ENCODE measurements at regions not wholly inside any gene's neighbourhood (a gene's known extent, or its start where the extent isn't known, plus 50 kb on each side); places are given as distances from the start of the nearest gene placed in this dataset.

GRCh38 chr9:108423433-108423832 is 432.4 kb downstream of the ACTL7B start:
- Mint-ChIP-seq H3K27me3 (ENCODE audit: insufficient read depth, unreplicated experiment) (no peaks in the 10 kb centered on the region), H3K4me1 (ENCODE audit: insufficient read depth, unreplicated experiment) (no peaks in the 10 kb centered on the region), H3K36me3 (ENCODE audit: insufficient read depth, unreplicated experiment) (no peaks in the 10 kb centered on the region), H3K4me3 (ENCODE audit: unreplicated experiment) (no peak overlapping the region), H3K9me3 (ENCODE audit: unreplicated experiment) (peaks cover 11% of the 10 kb centered on the region), H3K27ac (ENCODE audit: low read depth, unreplicated experiment) (no peak overlapping the region)
- no peak for TF ChIP-seq CTCF (IDR thresholded peaks at IDR 0.05; ENCODE audit: unreplicated experiment)
- intact Hi-C loops (cut with micrococcal nuclease) = no loop called here
- POLR2A ChIA-PET = interaction anchor here (0.5 to 1.0 kb wide), 2 partner anchors 10 to 22 kb away, joined by 3 to 4 read pairs; no protein-coding TSS in a partner anchor
- CTCF ChIA-PET = interaction anchor here (0.5 kb wide), 1 partner anchor 143 kb away, joined by 3 read pairs; no protein-coding TSS in a partner anchor
- BruUV-seq (replicated peaks) = no TSS peak
- DNase-seq (ENCODE audit: unreplicated experiment) = no peak

- no TSS peak for BruUV-seq (replicated peaks)
- CTCF ChIA-PET = interaction anchor here (11.0 kb wide), 1 partner anchor 144 kb away, joined by 123 read pairs; no protein-coding TSS in a partner anchor
- no peaks in the 10 kb centered on the region for H3K27me3 Mint-ChIP-seq (ENCODE audit: insufficient read depth, unreplicated experiment)
These were observed 436.4 kb downstream of the ACTL7B start for GRCh38 chr9:108419379-108419778.

GRCh38 chr9:108417726-108418125 is 438.1 kb downstream of the ACTL7B start:
- H3K27ac Mint-ChIP-seq (ENCODE audit: low read depth, unreplicated experiment) = no peak overlapping the region
- BruUV-seq (replicated peaks) = no TSS peak
- H3K4me1 Mint-ChIP-seq (ENCODE audit: insufficient read depth, unreplicated experiment) = peaks cover 5% of the 10 kb centered on the region
- no peak for TF ChIP-seq CTCF (IDR thresholded peaks at IDR 0.05; ENCODE audit: unreplicated experiment)
- CTCF ChIA-PET = interaction anchor here (0.7 to 11.0 kb wide), 7 partner anchors 11 to 1205 kb away, joined by 3 to 123 read pairs (median 5); no protein-coding TSS in a partner anchor
- intact Hi-C loops (cut with micrococcal nuclease) = loop anchor here (2.0 kb wide), 2 partner anchors 397 to 933 kb away; no protein-coding TSS in a partner anchor
- peaks cover 11% of the 10 kb centered on the region for H3K9me3 Mint-ChIP-seq (ENCODE audit: unreplicated experiment)
- H3K4me3 Mint-ChIP-seq (ENCODE audit: unreplicated experiment) = no peak overlapping the region
- POLR2A ChIA-PET = interaction anchor here (0.7 to 2.3 kb wide), 4 partner anchors 56 to 148 kb away, joined by 3 to 13 read pairs (median 6); no protein-coding TSS in a partner anchor
- no peak for DNase-seq (ENCODE audit: unreplicated experiment)
- H3K36me3 Mint-ChIP-seq (ENCODE audit: insufficient read depth, unreplicated experiment) = no peaks in the 10 kb centered on the region
- no peaks in the 10 kb centered on the region for H3K27me3 Mint-ChIP-seq (ENCODE audit: insufficient read depth, unreplicated experiment)

More at GRCh38 chr9:108419379-108419778, 436.4 kb downstream of the ACTL7B start:
- no peak overlapping the region for H3K27ac Mint-ChIP-seq (ENCODE audit: low read depth, unreplicated experiment)
- peaks cover 11% of the 10 kb centered on the region for H3K9me3 Mint-ChIP-seq (ENCODE audit: unreplicated experiment)
- H3K4me3 Mint-ChIP-seq (ENCODE audit: unreplicated experiment) = no peak overlapping the region
- no peaks in the 10 kb centered on the region for H3K36me3 Mint-ChIP-seq (ENCODE audit: insufficient read depth, unreplicated experiment)
- TF ChIP-seq CTCF (IDR thresholded peaks at IDR 0.05; ENCODE audit: unreplicated experiment) = no peak
- H3K4me1 Mint-ChIP-seq (ENCODE audit: insufficient read depth, unreplicated experiment) = peaks cover 5% of the 10 kb centered on the region
- POLR2A ChIA-PET = interaction anchor here (0.9 kb wide), 1 partner anchor 9 kb away, joined by 3 read pairs; no protein-coding TSS in a partner anchor
- no peak for DNase-seq (ENCODE audit: unreplicated experiment)
- intact Hi-C loops (cut with micrococcal nuclease) = no loop called here

- peaks cover 11% of the 10 kb centered on the region for H3K9me3 Mint-ChIP-seq (ENCODE audit: unreplicated experiment)
- H3K27me3 Mint-ChIP-seq (ENCODE audit: insufficient read depth, unreplicated experiment) = no peaks in the 10 kb centered on the region
- no peak for TF ChIP-seq CTCF (IDR thresholded peaks at IDR 0.05; ENCODE audit: unreplicated experiment)
- peaks cover 5% of the 10 kb centered on the region for H3K4me1 Mint-ChIP-seq (ENCODE audit: insufficient read depth, unreplicated experiment)
- no peak overlapping the region for H3K4me3 Mint-ChIP-seq (ENCODE audit: unreplicated experiment)
- ChIA-PET CTCF (interaction anchor here (0.7 to 11.0 kb wide), 6 partner anchors 11 to 1204 kb away, joined by 4 to 123 read pairs (median 8); no protein-coding TSS in a partner anchor), POLR2A (interaction anchor here (0.9 to 2.3 kb wide), 4 partner anchors 25 to 148 kb away, joined by 4 to 13 read pairs (median 6); no protein-coding TSS in a partner anchor)
- intact Hi-C loops (cut with micrococcal nuclease) = loop anchor here (2.0 kb wide), 2 partner anchors 397 to 933 kb away; no protein-coding TSS in a partner anchor
- H3K36me3 Mint-ChIP-seq (ENCODE audit: insufficient read depth, unreplicated experiment) = no peaks in the 10 kb centered on the region
- no peak overlapping the region for H3K27ac Mint-ChIP-seq (ENCODE audit: low read depth, unreplicated experiment)
- no peak for DNase-seq (ENCODE audit: unreplicated experiment)
- BruUV-seq (replicated peaks) = no TSS peak
These were observed 438.5 kb downstream of the ACTL7B start for GRCh38 chr9:108417312-108417711.
